Activated CD4-positive, alpha-beta T cell treated with anti-CD3 and anti-CD28 coated beads, Interleukin-2, Interleukin-4, amounts not matched to agents 100 ng/mL and 50 ng/mL, durations not matched to agents 16 hours and 8 hours (primary cell): ENCODE measurements at regions not wholly inside any gene's neighbourhood (a gene's known extent, or its start where the extent isn't known, plus 50 kb on each side); places are given as distances from the start of the nearest gene placed in this dataset.
A peak's percentile ranks its signal among the peaks of the same experiment; 100 is the strongest.
"Not testable (repeated sequence)": the region's sequence is repeated elsewhere in the genome, so short reads cannot be mapped to it uniquely, and the experiment has no call there.

Source experiments
- DNase-seq: peaks from one replicate; pipeline ENCODE4 v3.0.0-alpha.2; 2020; ENCODE audit warnings: low spot score

DNA sequence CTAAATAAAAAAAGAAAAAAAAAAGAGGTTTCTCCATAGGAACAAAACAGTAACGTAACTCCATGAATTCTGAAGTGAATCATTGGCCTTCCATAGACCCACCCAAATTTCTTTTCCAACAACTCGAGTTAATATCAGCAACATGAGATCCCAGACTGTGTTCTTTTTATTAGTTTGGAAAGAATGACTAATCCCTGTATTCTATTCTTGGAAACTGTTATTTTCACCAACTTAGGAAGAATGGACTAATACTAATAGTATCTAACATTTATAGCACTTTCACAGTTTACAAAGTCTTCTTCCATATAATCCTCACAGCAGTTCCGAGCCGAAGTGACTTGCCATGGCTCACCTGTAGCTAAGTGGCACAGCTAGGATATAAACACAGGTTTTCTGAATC lies 72.7 kb upstream of the SLC4A7 start:
- no peak for DNase-seq

DNA sequence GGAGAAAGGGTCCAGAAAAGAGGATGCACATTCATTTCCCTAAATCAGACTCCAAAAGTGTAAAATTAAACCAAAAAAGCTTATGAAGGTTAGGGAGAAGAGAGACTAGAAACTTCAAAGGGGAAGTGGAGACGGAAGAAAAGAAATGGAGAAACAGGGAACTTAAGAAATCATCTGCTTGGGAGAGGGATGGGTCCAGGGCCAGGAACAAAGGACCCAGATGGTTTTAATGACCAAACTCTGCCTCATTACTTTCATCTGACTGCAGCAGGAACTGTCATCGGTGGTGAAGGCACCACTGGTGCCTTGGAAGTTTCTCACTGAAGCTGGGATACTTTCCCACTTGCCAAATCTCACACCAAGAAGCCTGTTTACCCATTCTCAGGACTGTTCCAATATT lies 70.5 kb upstream of the SLC4A7 start:
- no peak for DNase-seq

DNA sequence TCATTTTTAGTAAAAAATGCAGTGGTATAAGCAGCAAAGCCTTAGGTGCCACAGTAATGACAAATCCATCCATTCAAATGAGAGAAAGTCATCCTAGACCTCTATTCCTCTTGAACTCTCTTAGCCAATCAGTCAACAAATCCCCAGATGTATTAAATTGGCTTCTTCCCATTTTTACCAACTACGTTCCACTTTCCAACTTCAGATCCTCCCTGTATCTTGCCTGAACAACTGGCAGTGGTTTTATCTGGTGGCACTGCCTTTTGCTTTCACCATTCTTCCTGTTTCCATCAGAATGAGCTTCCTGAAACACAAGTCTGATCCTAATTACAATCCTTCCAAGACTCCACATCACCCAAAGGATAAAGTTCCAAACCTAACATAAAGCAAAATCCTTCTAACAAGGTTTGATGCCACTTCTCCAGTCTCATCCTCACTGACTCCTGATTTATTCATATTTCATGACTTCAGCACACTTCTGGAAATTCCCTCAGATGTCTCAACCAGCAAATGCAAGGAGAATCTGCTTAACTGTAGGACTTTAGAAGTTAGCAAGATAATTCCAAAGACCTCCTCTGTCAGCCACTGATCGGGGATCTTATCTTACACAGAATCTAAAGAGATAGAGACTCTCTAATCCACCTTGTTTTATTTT lies 69.8 kb upstream of the SLC4A7 start:
- no peak for DNase-seq

DNA sequence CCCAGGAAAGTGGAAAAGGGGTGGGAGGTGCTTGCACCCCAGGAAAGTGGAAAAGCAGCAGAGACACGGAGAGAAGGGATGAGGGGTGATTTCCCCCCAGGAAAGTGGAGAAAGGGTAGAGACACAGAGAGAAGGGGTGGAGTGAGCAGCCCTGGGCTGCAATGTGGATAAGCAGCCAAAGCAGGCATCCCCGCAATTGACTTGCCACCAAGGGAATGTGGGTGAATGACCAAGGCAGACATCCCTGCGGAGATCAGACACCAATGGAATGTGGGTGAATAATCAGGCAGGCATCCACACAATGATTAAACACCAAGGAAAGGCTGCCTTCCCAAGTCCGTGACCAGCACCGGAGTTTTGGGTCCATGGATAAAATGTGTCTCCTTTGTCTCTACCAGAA lies 68.5 kb upstream of the SLC4A7 start:
- not testable (repeated sequence) for DNase-seq

DNA sequence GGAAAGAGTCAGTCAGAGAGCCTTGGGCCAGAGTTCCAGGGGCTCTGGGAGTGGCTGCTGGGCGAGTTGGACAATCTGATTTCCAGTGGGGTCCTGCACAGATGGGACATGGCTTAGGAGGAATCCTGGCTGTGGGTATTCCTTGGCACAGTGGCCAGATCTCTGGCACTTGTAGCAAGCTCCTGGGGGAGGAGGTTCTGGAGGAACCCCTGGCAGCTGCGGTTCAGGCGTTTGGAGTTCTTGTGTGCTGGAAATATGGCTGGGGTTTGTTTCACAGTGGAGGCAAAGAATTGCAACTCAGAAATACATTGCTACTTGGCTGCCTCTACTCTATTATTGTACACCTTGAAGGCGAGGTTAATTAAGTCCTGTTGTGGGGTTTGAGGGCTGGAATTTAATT lies 67.2 kb upstream of the SLC4A7 start:
- not testable (repeated sequence) for DNase-seq

DNA sequence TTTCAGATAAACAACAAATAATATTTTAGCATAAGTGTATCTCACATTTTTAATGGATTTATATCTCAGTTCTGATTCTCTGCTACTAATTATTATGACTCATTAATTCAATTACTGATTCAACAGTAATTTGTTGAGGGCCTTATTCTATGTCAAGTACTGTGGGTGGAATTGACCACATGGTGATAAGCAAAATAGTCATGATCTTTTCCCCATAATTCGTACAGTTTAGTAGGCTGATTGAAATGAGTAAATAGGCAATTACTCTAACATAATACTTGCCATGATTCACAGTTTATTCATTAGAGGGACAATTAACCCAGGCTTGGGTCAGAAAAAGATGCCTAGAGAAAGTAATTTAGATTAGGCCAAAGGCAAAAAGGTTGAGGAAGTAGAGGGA lies 60.9 kb upstream of the SLC4A7 start:
- no peak for DNase-seq

DNA sequence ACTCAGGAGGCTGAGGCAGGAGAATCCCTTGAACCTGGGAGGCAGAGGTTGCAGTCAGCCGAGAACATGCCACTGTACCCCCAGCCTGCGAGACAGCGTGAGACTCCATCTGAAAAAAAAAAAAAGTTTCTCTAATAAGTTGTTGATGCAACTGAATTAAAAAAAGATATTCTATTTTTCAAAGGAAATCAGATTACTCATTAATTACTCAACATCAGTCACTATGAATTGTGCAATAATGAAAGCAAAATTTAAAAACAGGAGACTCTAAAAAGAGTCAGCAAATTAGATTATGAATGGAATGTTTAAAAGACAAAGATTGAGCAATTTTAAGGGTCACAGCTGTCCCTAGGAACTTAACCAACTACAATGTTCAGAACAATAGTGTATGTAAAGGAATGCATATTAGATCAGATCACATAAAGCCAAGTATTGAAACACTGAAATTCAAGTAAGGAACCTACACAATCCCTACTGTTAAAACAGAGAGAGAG lies 60.2 kb upstream of the SLC4A7 start:
- DNase-seq = no peak

DNA sequence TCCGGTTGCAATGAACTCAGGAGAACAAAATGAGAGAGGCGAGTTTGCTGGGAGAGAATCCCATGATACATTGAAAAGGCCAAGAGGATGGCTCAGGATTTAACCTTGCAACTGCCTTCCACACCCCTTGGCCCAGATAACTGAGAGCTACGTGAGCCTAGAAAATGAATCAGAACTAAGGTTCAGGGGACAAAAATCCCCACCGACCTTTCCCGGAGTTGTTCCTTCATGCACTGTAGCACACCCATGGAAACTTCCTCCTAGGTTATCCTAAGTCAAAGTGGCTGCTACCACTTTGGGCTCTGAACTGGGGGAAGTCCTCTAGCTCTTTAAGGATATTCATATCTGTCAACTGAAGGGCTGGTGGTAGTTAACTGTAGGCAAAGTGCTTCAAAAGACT lies 58.3 kb upstream of the SLC4A7 start:
- DNase-seq = no peak

DNA sequence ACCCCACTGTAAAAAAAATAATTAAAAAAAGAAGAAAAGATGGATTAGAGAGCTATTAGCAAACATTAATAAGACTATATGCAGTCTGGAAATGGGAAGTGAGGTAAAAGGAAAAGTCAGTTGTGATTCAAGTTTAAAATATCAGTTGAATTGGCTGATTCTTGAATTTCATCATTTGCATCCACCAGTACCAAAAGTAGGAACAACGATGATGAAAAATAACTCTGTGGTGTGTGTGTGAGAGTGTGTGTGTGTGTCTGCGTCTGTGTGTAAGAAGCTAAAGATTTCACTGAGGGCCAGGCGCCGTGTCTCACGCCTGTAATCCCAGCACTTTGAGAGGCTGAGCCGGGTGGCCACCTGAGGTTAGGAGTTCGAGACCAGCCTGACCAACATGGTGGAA lies 56.0 kb upstream of the SLC4A7 start:
- no peak for DNase-seq

DNA sequence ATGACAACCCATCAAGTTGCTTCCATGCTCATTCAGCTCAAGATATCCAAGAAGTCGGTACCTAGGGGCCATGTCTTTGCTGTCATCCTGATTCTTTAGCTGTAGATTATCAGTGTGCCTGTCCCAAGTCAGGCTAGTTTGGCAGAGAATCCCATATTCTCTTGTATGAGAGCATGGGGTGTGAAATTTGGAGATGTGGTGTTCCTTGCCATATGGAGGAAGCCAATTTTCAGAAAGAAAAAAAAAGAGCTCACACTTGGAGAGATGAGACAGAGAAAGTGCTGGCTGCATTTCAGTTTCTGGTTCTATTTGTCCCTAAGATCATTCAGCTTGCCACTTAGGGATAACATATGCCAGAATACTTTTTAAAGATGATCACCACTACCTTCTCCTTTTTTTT lies 52.3 kb upstream of the SLC4A7 start:
- DNase-seq = no peak

DNA sequence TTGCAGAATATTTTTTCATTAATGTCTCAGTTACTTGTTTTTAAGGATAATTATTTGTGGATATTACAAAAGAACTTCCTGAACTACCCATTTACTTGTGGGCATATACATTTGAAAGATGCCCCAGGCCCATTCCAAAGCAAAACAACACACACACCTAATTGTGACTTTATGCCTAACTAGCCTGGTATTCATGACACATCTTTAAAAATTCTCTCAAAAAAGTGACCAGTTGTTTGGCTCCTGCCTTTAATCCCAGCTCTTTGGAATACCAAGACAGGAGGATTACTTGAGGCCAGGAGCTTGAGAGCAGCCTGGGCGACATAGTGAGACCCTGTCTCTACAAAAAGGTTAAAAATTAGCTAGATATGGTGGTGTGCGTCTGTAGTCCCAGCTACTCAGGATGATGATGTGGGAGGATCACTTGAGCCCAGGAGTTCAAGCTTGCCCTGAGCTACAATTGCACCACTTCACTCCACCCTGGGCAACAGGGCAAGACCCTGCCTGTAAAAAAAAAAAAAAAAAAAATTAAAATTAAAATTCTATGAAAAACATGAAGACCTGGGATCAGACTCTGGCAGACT lies 51.7 kb upstream of the SLC4A7 start:
- no peak for DNase-seq

DNA sequence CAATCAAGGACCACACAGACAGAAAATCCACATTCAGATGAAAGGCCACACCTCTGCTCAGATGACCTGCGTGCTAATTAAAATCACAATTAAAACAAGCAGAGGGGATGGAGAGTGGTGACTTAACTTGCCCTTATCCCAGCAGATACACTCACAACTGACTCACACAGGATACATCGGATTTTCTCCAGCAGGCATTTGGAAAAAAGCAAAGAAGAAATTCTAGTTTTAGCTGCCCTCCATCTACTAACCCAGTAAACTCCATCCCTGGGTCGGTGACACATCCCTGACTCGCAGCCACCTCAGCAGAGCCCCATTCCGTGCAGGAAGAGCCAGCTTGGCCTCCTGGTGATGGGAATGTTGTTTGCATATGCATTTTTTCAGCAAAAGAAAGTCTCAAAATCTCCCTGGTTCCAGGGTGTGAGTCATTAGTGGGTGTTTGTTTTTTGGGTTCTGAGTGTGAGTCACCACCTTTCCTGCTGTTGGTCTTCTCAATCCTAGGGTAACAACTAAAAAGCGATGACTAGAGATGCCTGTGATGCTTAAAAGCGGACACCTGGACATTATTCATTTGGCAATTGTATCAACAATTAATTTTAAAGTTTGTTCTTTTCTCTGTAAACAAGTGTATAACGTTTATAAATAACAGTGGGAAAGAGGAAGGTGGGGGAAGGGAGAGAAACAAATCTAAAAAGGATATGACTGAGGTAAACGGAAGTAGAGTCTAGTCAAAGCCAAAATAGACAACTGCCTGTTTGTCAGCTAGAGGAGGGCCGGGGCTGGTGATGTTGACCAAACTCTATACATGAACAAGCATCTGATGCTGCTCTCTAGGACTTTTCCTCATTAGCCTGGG lies 49.8 kb upstream of the SLC4A7 start:
- DNase-seq = peak; percentile 84
